Esophagus squamous epithelium (tissue), 4 donors: ENCODE measurements at regions not wholly inside any gene's neighbourhood (a gene's known extent, or its start where the extent isn't known, plus 50 kb on each side); places are given as distances from the start of the nearest gene placed in this dataset.

Experiments
- CTCF ChIP-seq, 6 experiments: fragments of 450-650 bp in 4 of 6; fragments of 200-600 bp in 2 of 6; sonication (generic) in 2 of 6; IDR thresholded peaks; one replicate each; pipeline ENCODE4 v1.5.1; 2016 to 2019; ENCODE audit warnings: antibody characterized with exemption in 6 of 6, mild to moderate bottlenecking in 4 of 6, moderate library complexity in 4 of 6
- POLR2A ChIP-seq, 4 donors: fragments of 450-650 bp; IDR thresholded peaks; one replicate each; pipeline ENCODE4 v1.6.1; 2017; ENCODE audit warnings: antibody characterized with exemption in 4 of 4, mild to moderate bottlenecking in 4 of 4, moderate library complexity in 3 of 4

- TF ChIP-seq CTCF (IDR thresholded peaks at IDR 0.05) = no peak
- TF ChIP-seq POLR2A (IDR thresholded peaks at IDR 0.05) = no peak
Observed at GRCh38 chr4:86432559-86433134, 72.8 kb upstream of the MAPK10 start.
